Activated CD4-positive, alpha-beta T cell treated with anti-CD3 and anti-CD28 coated beads for 36 hours (primary cell): ENCODE measurements at regions not wholly inside any gene's neighbourhood (a gene's known extent, or its start where the extent isn't known, plus 50 kb on each side); places are given as distances from the start of the nearest gene placed in this dataset.

Experiments
- ATAC-seq: fragments of 200-7000 bp; cut with Tn5 transposase; one replicate; pipeline ENCODE4 v1.10.0; 2021; ENCODE audit warnings: mild to moderate bottlenecking, moderate library complexity
- CTCF ChIA-PET: fragments of 350-600 bp; sonication (Branson Sonifier 250); formaldehyde crosslinking; loops from one replicate; lab custom pipeline; 2021; ENCODE audit warnings: antibody characterized with exemption; lab: Charles Lee
- POLR2A ChIA-PET: fragments of 350-600 bp; sonication (Branson Sonifier 250); formaldehyde crosslinking; loops from one replicate; lab custom pipeline; 2021; ENCODE audit warnings: antibody characterized with exemption, inconsistent platforms; lab: Charles Lee
- DNase-seq: peaks from one replicate; pipeline ENCODE4 v3.0.0-alpha.2; 2020
- H3K27ac Mint-ChIP-seq: one replicate; pipeline ENCODE4 v1.8.0; 2021; ENCODE audit warnings: mixed read lengths
- H3K27me3 Mint-ChIP-seq: one replicate; pipeline ENCODE4 v1.8.0; 2021; ENCODE audit warnings: mixed read lengths
- H3K36me3 Mint-ChIP-seq: one replicate; pipeline ENCODE4 v1.8.0; 2021; ENCODE audit warnings: low read depth, mixed read lengths
- H3K4me1 Mint-ChIP-seq: one replicate; pipeline ENCODE4 v1.8.0; 2021; ENCODE audit warnings: mixed read lengths
- H3K4me3 Mint-ChIP-seq: one replicate; pipeline ENCODE4 v1.8.0; 2021; ENCODE audit warnings: mild to moderate bottlenecking, moderate library complexity, mixed read lengths
- H3K9me3 Mint-ChIP-seq: one replicate; pipeline ENCODE4 v1.8.0; 2021; ENCODE audit warnings: low read depth, mixed read lengths
- intact Hi-C, 2 experiments: fragments of 100-400 bp; cut with DNase I in 1 of 2; cut with micrococcal nuclease in 1 of 2; formaldehyde crosslinking; loops; one replicate each; pipeline versions ENCODE4 v1.14.2 to v1.15.1; 2022 to 2024; cut with DNase I, micrococcal nuclease

DNA sequence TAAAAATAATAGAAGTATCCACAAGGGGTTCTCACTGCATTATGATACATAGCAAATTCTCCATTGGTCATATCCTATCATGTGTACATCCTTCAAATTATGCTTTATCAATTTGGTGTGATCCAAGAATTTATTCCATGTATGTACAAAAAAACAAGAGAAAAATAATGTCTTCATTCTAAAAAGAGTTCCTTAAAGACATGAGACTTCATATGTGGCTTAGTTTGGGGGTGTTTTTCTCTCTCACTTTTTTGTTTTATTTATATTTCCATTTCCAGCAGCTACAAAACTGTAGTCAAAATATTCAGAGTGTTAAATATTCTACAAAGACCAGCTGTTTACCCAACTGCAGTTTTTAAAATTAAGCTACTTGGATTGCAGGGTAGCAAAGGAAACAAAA is 972.0 kb downstream of the DTWD2 start:
- ChIA-PET CTCF (interaction anchor here (0.5 kb wide), 1 partner anchor 842 kb away, joined by 5 read pairs; no protein-coding TSS in a partner anchor), POLR2A (no interaction called here)
- H3K36me3 Mint-ChIP-seq, result no peaks in the 10 kb centered on the region
- DNase-seq (no peak), ATAC-seq (no peak)
- H3K27ac Mint-ChIP-seq, result no peak overlapping the region
- intact Hi-C loops, result no loop called here
- H3K27me3 Mint-ChIP-seq, result no peaks in the 10 kb centered on the region
- no peaks in the 10 kb centered on the region for H3K4me1 Mint-ChIP-seq
- H3K9me3 Mint-ChIP-seq, result no peaks in the 10 kb centered on the region
- H3K4me3 Mint-ChIP-seq, result no peak overlapping the region

DNA sequence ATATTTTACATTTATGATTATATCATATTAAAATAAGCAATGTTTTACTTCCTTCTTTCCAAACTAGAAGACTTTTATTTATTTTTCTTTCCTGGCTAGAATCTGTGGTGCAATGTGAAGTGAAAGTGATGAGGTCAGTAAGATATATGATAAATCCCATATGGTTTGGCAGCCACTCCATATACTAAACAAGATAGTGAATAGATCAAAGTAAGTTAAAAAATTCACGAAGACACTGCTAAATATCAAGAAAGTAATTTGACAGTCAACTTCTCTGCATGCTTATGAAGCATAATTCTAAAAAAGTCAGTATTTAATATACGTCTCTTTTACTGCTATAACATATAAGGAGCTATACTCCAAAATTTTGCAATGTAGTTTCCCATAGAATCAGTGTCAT is 972.8 kb downstream of the DTWD2 start:
- intact Hi-C loops, result no loop called here
- no peaks in the 10 kb centered on the region for H3K4me1 Mint-ChIP-seq
- DNase-seq (no peak), ATAC-seq (no peak)
- no peak overlapping the region for H3K27ac Mint-ChIP-seq
- no peak overlapping the region for H3K4me3 Mint-ChIP-seq
- H3K36me3 Mint-ChIP-seq, result no peaks in the 10 kb centered on the region
- no peaks in the 10 kb centered on the region for H3K27me3 Mint-ChIP-seq
- ChIA-PET CTCF (no interaction called here), POLR2A (no interaction called here)
- no peaks in the 10 kb centered on the region for H3K9me3 Mint-ChIP-seq

DNA sequence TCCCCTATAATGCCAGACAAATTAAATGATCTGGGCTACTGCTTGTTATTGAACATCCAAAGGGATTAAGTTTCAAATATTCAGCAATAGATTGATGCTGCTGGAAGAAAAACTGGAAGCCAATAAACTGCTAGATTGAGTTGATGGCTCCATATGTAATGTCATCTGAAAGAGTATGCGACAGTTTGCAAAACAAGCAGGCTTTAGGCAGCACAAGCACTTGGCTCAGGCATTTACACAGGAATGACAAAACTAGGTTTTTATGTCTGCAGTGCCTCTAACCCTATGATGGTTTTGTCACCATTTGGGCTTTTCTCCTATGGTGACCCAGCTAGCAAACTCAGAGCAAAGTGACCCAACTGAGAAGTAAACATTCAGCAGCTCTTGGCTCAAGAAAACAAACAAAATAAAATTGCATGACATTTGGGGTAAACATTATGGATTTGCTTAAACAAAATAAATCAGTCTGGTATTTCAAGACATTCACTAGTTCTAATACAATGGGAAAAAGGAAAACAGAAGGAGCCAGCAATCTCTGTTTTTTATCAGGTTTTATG is 978.5 kb downstream of the DTWD2 start:
- no peaks in the 10 kb centered on the region for H3K36me3 Mint-ChIP-seq
- ChIA-PET CTCF (no interaction called here), POLR2A (no interaction called here)
- no peaks in the 10 kb centered on the region for H3K4me1 Mint-ChIP-seq
- intact Hi-C loops, result no loop called here
- DNase-seq (no peak), ATAC-seq (no peak)
- H3K9me3 Mint-ChIP-seq, result no peaks in the 10 kb centered on the region
- H3K27ac Mint-ChIP-seq, result no peak overlapping the region
- no peak overlapping the region for H3K4me3 Mint-ChIP-seq
- no peaks in the 10 kb centered on the region for H3K27me3 Mint-ChIP-seq

DNA sequence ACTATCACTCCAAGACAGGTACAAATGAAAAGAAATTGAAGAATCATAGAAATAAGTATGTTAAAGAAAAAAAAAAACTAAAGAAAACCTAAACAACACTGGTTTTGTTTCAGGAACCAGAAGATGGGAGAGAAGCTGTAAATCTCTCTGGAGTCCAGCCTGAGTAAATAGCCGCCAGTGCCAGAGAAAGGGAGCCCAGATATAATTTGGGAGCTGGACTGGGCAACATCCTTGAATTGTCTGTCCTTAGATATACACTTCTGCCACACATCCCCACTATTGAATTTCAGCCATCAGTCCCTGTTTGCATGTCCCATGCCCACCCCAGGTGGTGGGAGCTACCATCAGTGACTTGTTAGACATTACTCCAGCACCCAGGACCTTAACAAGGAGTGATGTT is 979.6 kb downstream of the DTWD2 start:
- Mint-ChIP-seq H3K4me3 (no peak overlapping the region), H3K27me3 (no peaks in the 10 kb centered on the region), H3K9me3 (no peaks in the 10 kb centered on the region), H3K27ac (no peak overlapping the region), H3K4me1 (no peaks in the 10 kb centered on the region), H3K36me3 (no peaks in the 10 kb centered on the region)
- ChIA-PET POLR2A (no interaction called here), CTCF (interaction anchor here (1.0 kb wide), 1 partner anchor 10 kb away, joined by 3 read pairs; no protein-coding TSS in a partner anchor)
- intact Hi-C loops, result no loop called here
- no peak for ATAC-seq
- DNase-seq, result no peak

DNA sequence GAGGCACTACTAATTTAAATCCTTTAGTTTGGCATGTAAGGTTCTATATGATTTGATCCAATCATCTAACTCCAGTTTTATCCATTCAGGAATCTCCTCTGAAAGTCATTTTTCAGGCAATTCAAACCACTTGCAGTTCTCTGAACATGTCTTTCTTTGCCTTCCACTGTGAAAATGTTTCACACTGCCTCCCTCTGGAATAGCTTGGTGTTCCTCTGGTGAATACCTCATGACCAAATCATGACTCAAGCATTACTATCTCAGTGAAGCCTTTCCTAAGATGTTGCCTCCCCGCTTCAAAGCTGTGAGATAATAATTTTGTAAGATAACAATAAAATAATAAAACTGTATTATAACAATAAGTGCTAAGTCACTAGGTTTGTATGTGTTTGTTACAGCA is 981.1 kb downstream of the DTWD2 start:
- Mint-ChIP-seq H3K36me3 (no peaks in the 10 kb centered on the region), H3K27me3 (no peaks in the 10 kb centered on the region), H3K4me1 (no peaks in the 10 kb centered on the region), H3K9me3 (no peaks in the 10 kb centered on the region), H3K4me3 (no peak overlapping the region), H3K27ac (no peak overlapping the region)
- intact Hi-C loops, result no loop called here
- DNase-seq, result no peak
- ChIA-PET POLR2A (no interaction called here), CTCF (no interaction called here)
- ATAC-seq, result no peak

DNA sequence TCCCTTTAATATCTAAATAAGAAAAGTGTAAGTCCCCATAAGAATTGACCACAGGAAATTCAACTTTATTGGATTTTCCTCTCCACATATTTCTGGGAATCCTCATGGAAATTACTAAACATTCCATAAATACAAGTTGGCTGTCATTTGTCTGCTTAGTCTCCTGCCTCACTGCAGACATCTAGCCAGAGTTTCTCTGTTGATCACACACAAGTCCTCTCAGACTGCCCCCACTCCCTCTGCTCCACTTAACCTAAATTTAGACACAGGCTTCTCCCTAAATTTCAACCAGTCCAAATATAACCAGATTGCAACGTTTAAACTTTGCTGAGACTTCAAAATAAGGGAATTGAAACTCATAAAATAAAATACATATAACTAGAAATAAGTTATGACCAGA is 982.1 kb downstream of the DTWD2 start:
- POLR2A ChIA-PET, result no interaction called here
- no peak overlapping the region for H3K27ac Mint-ChIP-seq
- H3K9me3 Mint-ChIP-seq, result no peaks in the 10 kb centered on the region
- CTCF ChIA-PET, result no interaction called here
- no peaks in the 10 kb centered on the region for H3K4me1 Mint-ChIP-seq
- no peaks in the 10 kb centered on the region for H3K36me3 Mint-ChIP-seq
- DNase-seq, result no peak
- no peak for ATAC-seq
- intact Hi-C loops, result no loop called here
- H3K27me3 Mint-ChIP-seq, result no peaks in the 10 kb centered on the region
- H3K4me3 Mint-ChIP-seq, result no peak overlapping the region

- intact Hi-C loops, result no loop called here
- H3K4me1 Mint-ChIP-seq, result no peaks in the 10 kb centered on the region
- H3K4me3 Mint-ChIP-seq, result no peak overlapping the region
- H3K27me3 Mint-ChIP-seq, result no peaks in the 10 kb centered on the region
- H3K27ac Mint-ChIP-seq, result no peak overlapping the region
- no peaks in the 10 kb centered on the region for H3K9me3 Mint-ChIP-seq
- no peak for ATAC-seq
- H3K36me3 Mint-ChIP-seq, result no peaks in the 10 kb centered on the region
- ChIA-PET CTCF (no interaction called here), POLR2A (no interaction called here)
- DNase-seq, result no peak
Measured at GRCh38 chr5:117999939-118000549, 988.3 kb downstream of the DTWD2 start.

GRCh38 chr5:117982691-117983090 is 1005.7 kb downstream of the DTWD2 start:
- no peaks in the 10 kb centered on the region for H3K36me3 Mint-ChIP-seq
- ChIA-PET CTCF (no interaction called here), POLR2A (no interaction called here)
- no peaks in the 10 kb centered on the region for H3K27me3 Mint-ChIP-seq
- no peak overlapping the region for H3K27ac Mint-ChIP-seq
- intact Hi-C loops, result no loop called here
- no peak overlapping the region for H3K4me3 Mint-ChIP-seq
- no peak for DNase-seq
- H3K4me1 Mint-ChIP-seq, result no peaks in the 10 kb centered on the region
- peaks cover 2% of the 10 kb centered on the region for H3K9me3 Mint-ChIP-seq
- ATAC-seq, result no peak

DNA sequence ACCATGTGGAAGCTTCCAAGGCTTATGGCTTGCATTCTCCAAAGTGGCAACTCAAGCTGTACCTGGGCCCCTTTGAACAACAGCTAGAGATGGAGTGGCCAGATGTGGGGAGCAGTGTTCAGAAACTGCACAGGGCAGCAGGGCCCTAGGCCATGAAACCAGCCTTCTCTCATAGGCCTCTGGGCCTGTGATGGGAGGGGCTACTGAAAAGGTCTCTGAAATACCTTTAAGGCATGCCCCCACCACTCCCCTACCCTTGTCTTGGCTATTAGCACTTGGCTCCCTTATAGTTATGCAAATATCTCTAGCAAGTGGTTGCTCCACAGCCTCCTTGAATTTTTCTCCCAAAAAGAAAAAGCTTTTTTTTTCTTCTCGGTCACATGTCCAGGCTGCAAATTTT is 1014.6 kb downstream of the DTWD2 start:
- H3K4me3 Mint-ChIP-seq, result no peak overlapping the region
- ChIA-PET CTCF (no interaction called here), POLR2A (no interaction called here)
- ATAC-seq (no peak), DNase-seq (no peak)
- H3K36me3 Mint-ChIP-seq, result no peaks in the 10 kb centered on the region
- intact Hi-C loops, result no loop called here
- no peaks in the 10 kb centered on the region for H3K27me3 Mint-ChIP-seq
- H3K4me1 Mint-ChIP-seq, result no peaks in the 10 kb centered on the region
- H3K27ac Mint-ChIP-seq, result no peak overlapping the region
- H3K9me3 Mint-ChIP-seq, result no peaks in the 10 kb centered on the region

DNA sequence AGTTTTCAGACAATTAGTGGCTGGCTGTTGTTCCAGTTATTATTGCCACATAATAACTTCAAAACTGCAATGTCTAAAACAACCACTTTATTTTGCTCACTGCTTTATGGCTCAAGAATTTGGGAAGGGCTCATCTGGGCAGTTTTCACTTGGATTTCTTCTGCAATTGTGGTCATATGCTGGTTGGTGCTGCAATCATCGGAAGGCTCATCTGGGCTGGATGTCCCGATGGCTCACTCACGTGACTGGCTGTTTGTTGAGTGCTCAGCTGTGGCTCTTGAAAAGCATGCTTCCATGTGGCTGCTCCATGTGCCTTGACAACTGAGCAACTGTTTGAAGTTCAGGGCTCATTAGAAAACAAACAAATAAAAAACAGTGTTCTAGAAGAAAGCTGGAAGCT is 1032.5 kb downstream of the DTWD2 start:
- H3K27ac Mint-ChIP-seq, result no peak overlapping the region
- CTCF ChIA-PET, result no interaction called here
- POLR2A ChIA-PET, result interaction anchor here (0.7 kb wide), 1 partner anchor 124 kb away, joined by 3 read pairs; no protein-coding TSS in a partner anchor
- no peak overlapping the region for H3K4me3 Mint-ChIP-seq
- DNase-seq (no peak), ATAC-seq (no peak)
- no peaks in the 10 kb centered on the region for H3K27me3 Mint-ChIP-seq
- no peaks in the 10 kb centered on the region for H3K4me1 Mint-ChIP-seq
- no peaks in the 10 kb centered on the region for H3K36me3 Mint-ChIP-seq
- no peaks in the 10 kb centered on the region for H3K9me3 Mint-ChIP-seq
- intact Hi-C loops, result no loop called here

- no peaks in the 10 kb centered on the region for H3K4me1 Mint-ChIP-seq
- ChIA-PET CTCF (no interaction called here), POLR2A (no interaction called here)
- H3K4me3 Mint-ChIP-seq, result no peak overlapping the region
- ATAC-seq (no peak), DNase-seq (no peak)
- H3K36me3 Mint-ChIP-seq, result no peaks in the 10 kb centered on the region
- intact Hi-C loops, result no loop called here
- H3K27me3 Mint-ChIP-seq, result no peaks in the 10 kb centered on the region
- no peak overlapping the region for H3K27ac Mint-ChIP-seq
- H3K9me3 Mint-ChIP-seq, result peaks cover 1% of the 10 kb centered on the region
Measured at GRCh38 chr5:117954331-117954730, 1034.0 kb downstream of the DTWD2 start.

DNA sequence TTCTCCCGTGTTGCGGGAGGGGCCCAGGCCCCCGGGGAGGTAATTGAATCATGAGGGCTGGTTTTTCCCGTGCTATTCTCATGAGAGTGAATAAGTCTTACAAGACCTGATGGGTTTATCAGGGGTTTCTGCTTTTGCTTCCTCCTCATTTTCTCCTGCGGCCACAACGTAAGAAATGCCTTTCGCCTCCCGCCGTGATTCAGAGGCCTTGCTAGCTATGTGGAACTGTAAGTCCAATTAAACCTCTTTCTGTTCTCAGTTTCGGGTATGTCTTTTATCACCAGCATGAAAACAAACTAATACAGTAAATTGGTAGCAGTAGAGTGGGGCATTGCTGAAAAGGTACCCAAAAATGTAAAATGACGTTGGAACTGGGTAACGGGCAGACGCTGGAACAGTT is 1035.1 kb downstream of the DTWD2 start:
- CTCF ChIA-PET, result no interaction called here
- no peak for ATAC-seq
- Mint-ChIP-seq H3K9me3 (peaks cover 1% of the 10 kb centered on the region), H3K27ac (no peak overlapping the region), H3K4me1 (no peaks in the 10 kb centered on the region), H3K27me3 (no peaks in the 10 kb centered on the region), H3K36me3 (no peaks in the 10 kb centered on the region), H3K4me3 (no peak overlapping the region)
- DNase-seq, result no peak
- POLR2A ChIA-PET, result no interaction called here
- intact Hi-C loops, result no loop called here
